ENCODE measurements at regions not wholly inside any gene's neighbourhood (a gene's known extent, or its start where the extent isn't known, plus 50 kb on each side); places are given as distances from the start of the nearest gene placed in this dataset.

DNA sequence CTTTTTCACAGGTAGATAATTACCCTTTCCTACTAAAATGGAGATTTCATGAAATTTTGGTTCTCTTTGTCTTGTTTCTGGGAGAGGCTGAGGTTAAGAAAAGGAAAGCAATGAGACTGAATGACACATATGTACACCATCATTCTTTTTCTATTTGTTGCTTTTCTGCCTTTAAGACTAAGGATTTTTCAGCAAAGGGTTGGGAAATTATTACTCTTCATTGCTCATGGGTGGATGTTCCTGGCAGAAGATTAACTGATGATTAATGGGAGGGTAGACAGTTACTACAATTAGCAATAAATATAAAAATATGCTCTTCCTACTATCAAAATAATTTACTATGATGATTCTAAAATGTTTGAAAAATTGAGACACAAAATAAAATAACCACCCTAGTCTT is 316.5 kb upstream of the USP24 start:
- TF ChIP-seq, protein P1, sequence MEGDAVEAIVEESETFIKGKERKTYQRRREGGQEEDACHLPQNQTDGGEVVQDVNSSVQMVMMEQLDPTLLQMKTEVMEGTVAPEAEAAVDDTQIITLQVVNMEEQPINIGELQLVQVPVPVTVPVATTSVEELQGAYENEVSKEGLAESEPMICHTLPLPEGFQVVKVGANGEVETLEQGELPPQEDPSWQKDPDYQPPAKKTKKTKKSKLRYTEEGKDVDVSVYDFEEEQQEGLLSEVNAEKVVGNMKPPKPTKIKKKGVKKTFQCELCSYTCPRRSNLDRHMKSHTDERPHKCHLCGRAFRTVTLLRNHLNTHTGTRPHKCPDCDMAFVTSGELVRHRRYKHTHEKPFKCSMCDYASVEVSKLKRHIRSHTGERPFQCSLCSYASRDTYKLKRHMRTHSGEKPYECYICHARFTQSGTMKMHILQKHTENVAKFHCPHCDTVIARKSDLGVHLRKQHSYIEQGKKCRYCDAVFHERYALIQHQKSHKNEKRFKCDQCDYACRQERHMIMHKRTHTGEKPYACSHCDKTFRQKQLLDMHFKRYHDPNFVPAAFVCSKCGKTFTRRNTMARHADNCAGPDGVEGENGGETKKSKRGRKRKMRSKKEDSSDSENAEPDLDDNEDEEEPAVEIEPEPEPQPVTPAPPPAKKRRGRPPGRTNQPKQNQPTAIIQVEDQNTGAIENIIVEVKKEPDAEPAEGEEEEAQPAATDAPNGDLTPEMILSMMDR (IDR thresholded peaks at IDR 0.05) = no peak
- TF ChIP-seq POLR2A (IDR thresholded peaks at IDR 0.05) = no peak
